Astrocyte of the cerebellum (primary cell): ENCODE measurements at regions not wholly inside any gene's neighbourhood (a gene's known extent, or its start where the extent isn't known, plus 50 kb on each side); places are given as distances from the start of the nearest gene placed in this dataset.
"Not testable (repeated sequence)": the region's sequence is repeated elsewhere in the genome, so short reads cannot be mapped to it uniquely, and the experiment has no call there.

Source experiments
- DNase-seq: peaks from one replicate; pipeline ENCODE4 v3.0.0-alpha.2; 2011; ENCODE audit warnings: low read depth
- H3K4me3 ChIP-seq: 2 replicates; pipeline ENCODE4 v1.5.1; 2011; ENCODE audit warnings: mild to moderate bottlenecking, low read depth, low read length, moderate library complexity
- in situ Hi-C: cut with HindIII; loops from 2 replicates; pipeline ENCODE4 v1.10.0; 2017; ENCODE audit warnings: low sequenced_read_pairs
- TF ChIP-seq, protein P1 (sequence below): IDR thresholded peaks from 2 replicates; pipeline ENCODE4 v1.5.1; 2012; ENCODE audit warnings: low read length, low read depth, moderate library complexity, mild to moderate bottlenecking; ENCODE audit errors: missing control alignments

- DNase-seq, result no peak
- TF ChIP-seq, protein P1, sequence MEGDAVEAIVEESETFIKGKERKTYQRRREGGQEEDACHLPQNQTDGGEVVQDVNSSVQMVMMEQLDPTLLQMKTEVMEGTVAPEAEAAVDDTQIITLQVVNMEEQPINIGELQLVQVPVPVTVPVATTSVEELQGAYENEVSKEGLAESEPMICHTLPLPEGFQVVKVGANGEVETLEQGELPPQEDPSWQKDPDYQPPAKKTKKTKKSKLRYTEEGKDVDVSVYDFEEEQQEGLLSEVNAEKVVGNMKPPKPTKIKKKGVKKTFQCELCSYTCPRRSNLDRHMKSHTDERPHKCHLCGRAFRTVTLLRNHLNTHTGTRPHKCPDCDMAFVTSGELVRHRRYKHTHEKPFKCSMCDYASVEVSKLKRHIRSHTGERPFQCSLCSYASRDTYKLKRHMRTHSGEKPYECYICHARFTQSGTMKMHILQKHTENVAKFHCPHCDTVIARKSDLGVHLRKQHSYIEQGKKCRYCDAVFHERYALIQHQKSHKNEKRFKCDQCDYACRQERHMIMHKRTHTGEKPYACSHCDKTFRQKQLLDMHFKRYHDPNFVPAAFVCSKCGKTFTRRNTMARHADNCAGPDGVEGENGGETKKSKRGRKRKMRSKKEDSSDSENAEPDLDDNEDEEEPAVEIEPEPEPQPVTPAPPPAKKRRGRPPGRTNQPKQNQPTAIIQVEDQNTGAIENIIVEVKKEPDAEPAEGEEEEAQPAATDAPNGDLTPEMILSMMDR, result no peak
- H3K4me3 ChIP-seq, result no peak overlapping the region
- in situ Hi-C loops, result no loop called here
Observed at GRCh38 chr2:11877764-11878163, 131.3 kb downstream of the LPIN1 start.

DNA sequence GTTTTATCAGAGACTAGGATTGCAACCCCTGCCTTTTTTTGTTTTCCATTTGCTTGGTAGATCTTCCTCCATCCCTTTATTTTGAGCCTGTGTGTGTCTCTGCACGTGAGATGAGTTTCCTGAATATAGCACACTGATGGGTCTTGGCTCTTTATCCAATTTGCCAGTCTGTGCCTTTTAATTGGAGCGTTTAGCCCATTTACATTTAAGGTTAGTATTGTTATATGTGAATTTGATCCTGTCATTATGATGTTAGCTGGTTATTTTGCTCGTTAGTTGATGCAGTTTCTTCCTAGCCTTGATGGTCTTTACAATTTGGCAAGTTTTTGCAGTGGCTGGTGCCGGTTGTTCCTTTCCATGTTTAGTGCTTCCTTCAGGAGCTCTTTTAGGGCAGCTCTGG lies 138.8 kb downstream of the LPIN1 start:
- in situ Hi-C loops, DNase-seq, H3K4me3 ChIP-seq: not testable (repeated sequence)

DNA sequence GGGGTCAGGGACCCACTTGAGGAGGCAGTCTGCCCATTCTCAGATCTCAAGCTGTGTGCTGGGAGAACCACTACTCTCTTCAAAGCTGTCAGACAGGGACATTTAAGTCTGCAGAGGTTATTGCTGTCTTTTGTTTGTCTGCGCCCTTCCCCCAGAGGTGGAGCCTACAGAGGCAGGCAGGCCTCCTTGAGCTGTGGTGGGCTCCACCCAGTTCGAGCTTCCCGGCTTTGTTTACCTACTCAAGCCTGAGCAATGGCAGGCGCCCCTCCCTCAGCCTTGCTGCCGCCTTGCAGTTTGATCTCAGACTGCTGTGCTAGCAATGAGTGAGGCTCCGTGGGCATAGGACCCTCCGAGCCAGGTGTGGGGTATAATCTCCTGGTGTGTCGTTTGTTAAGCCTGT lies 140.5 kb downstream of the LPIN1 start:
- DNase-seq, H3K4me3 ChIP-seq, in situ Hi-C loops: not testable (repeated sequence)

DNA sequence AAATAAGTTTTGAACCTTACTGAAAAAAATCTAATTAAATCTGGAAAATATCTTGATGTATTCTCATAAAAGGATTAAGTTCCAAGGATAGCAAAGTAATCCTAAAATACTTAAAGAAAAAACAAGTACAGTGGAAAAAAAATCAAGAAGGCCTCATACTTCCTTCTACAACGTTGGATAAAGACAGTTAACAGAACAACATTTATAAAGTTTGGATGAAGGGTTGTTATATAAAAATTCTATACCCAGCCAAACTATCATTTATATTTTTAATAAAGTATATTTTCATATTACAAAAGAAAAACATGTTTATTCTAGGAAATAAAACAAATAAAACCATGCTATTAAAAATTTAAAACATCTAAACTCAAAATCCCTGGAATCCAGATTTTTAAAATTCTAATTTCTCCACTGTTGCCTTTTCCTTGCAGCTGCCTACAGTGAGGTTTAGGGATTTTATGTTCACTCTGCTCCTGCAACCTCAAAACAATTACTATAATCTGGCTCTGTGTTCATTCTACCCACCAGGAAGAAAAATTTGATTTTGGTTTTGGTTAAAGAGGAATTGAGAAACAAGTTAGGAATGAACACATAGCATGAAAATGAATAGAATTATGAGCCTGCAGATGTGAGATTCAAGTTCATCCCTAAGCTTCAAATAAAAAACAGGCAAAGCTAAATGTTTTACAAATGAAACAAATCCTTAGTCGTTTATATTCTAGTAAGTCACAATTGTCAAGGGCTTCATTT lies 142.8 kb downstream of the LPIN1 start:
- H3K4me3 ChIP-seq, result no peak overlapping the region
- TF ChIP-seq, protein P1, result no peak
- no peak for DNase-seq
- in situ Hi-C loops, result no loop called here

GRCh38 chr2:11889854-11890253 lies 143.4 kb downstream of the LPIN1 start:
- no peak overlapping the region for H3K4me3 ChIP-seq
- no peak for DNase-seq
- in situ Hi-C loops, result no loop called here
- TF ChIP-seq, protein P1, result no peak

GRCh38 chr2:11891028-11891427 lies 144.6 kb downstream of the LPIN1 start:
- no peak overlapping the region for H3K4me3 ChIP-seq
- in situ Hi-C loops, result no loop called here
- DNase-seq, result no peak
- TF ChIP-seq, protein P1, result no peak

DNA sequence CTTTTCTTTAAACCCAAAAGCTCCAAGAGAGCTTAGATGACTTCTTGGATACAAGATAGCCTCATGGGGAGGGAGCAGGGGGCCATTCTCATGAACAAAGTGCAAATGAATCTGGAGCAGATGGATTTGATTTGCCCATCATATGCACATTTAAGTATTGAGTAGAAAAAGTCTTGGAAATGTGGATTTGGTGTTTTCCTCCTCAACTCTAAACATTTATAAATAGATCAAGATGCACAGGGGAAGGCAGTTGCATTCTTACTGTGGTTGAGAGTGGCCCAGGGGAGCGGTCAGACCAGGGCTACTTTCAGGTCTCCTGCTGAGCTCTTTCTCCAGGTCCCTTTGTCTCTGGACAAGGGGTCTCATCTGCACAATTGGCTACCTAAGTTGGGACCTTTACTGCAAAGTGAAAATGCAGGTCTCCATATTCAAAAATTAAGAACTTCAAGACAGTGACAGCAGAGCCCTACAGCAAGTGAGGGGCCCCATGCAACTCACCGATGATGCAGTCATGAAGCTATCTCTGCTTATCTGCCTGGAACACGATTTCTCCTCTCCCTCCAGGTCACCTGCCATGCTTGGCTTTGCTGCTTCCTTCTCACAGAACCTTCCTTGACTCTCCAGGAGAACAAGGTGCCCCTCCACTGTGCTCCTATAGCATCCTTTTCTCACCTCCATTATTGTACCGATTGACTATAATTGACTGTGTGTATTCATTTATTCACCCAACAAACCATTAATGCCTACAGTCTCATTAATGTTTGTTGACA lies 145.4 kb downstream of the LPIN1 start:
- TF ChIP-seq, protein P1, result no peak
- DNase-seq, result no peak
- H3K4me3 ChIP-seq, result no peak overlapping the region
- in situ Hi-C loops, result no loop called here
